ENCODE measurements at regions not wholly inside any gene's neighbourhood (a gene's known extent, or its start where the extent isn't known, plus 50 kb on each side); places are given as distances from the start of the nearest gene placed in this dataset.

GRCh38 chr1:200496937-200497336, 87.1 kb upstream of the ZNF281 start:
- TF ChIP-seq CTCF (IDR thresholded peaks at IDR 0.05) = no peak
- DNase-seq (ENCODE audit: low spot score) (no peak), ATAC-seq (ENCODE audit: low FRiP score) (no peak)

GRCh38 chr1:200495901-200496300, 86.1 kb upstream of the ZNF281 start:
- no peak for TF ChIP-seq CTCF (IDR thresholded peaks at IDR 0.05)
- no peak for DNase-seq (ENCODE audit: low spot score)
- ATAC-seq (ENCODE audit: low FRiP score) = no peak

- ATAC-seq (ENCODE audit: low FRiP score) = no peak
- no peak for DNase-seq (ENCODE audit: low spot score)
- TF ChIP-seq CTCF (IDR thresholded peaks at IDR 0.05) = no peak
Measured at GRCh38 chr1:200493344-200493743, 83.5 kb upstream of the ZNF281 start.

GRCh38 chr1:200491103-200491502, 81.3 kb upstream of the ZNF281 start:
- no peak for ATAC-seq (ENCODE audit: low FRiP score)
- DNase-seq (ENCODE audit: low spot score) = no peak
- TF ChIP-seq CTCF (IDR thresholded peaks at IDR 0.05) = no peak

GRCh38 chr1:200490183-200490582, 80.3 kb upstream of the ZNF281 start:
- no peak for ATAC-seq (ENCODE audit: low FRiP score)
- DNase-seq (ENCODE audit: low spot score) = no peak
- TF ChIP-seq CTCF (IDR thresholded peaks at IDR 0.05) = no peak

- ATAC-seq (ENCODE audit: low FRiP score) = peak; percentile 71
- DNase-seq (ENCODE audit: low spot score) = no peak
- TF ChIP-seq CTCF (IDR thresholded peaks at IDR 0.05) = peak in 2 of 3 donors; percentile 21 to 73
Measured at GRCh38 chr1:200488375-200489165, 78.7 kb upstream of the ZNF281 start.

- DNase-seq (ENCODE audit: low spot score) = no peak
- no peak for ATAC-seq (ENCODE audit: low FRiP score)
- no peak for TF ChIP-seq CTCF (IDR thresholded peaks at IDR 0.05)
Measured at GRCh38 chr1:200487650-200488049, 77.8 kb upstream of the ZNF281 start.

All from omental fat pad (tissue), 3 donors.